ENCODE measurements at regions not wholly inside any gene's neighbourhood (a gene's known extent, or its start where the extent isn't known, plus 50 kb on each side); places are given as distances from the start of the nearest gene placed in this dataset.

- DNase-seq (ENCODE audit: low spot score) = no peak
- intact Hi-C loops (cut with DNase I) = no loop called here
Measured at GRCh38 chr2:188890755-188891154, 83.4 kb upstream of the COL3A1 start.

GRCh38 chr2:188892636-188893035, 81.5 kb upstream of the COL3A1 start:
- intact Hi-C loops (cut with DNase I) = no loop called here

GRCh38 chr2:188893972-188894371, 80.2 kb upstream of the COL3A1 start:
- intact Hi-C loops (cut with DNase I) = no loop called here
- DNase-seq (ENCODE audit: low spot score) = no peak

More at GRCh38 chr2:188892636-188893035, 81.5 kb upstream of the COL3A1 start:
- DNase-seq (ENCODE audit: low spot score) = no peak

- intact Hi-C loops (cut with DNase I) = no loop called here
Measured at GRCh38 chr2:188894979-188895378, 79.2 kb upstream of the COL3A1 start.

GRCh38 chr2:188897096-188897495, 77.1 kb upstream of the COL3A1 start:
- no peak for DNase-seq (ENCODE audit: low spot score)
- intact Hi-C loops (cut with DNase I) = no loop called here

More at GRCh38 chr2:188894979-188895378, 79.2 kb upstream of the COL3A1 start:
- DNase-seq (ENCODE audit: low spot score) = no peak

GRCh38 chr2:188898261-188898660, 75.9 kb upstream of the COL3A1 start:
- intact Hi-C loops (cut with DNase I) = no loop called here

GRCh38 chr2:188902901-188903491, 71.2 kb upstream of the COL3A1 start:
- no peak for DNase-seq (ENCODE audit: low spot score)
- intact Hi-C loops (cut with DNase I) = no loop called here

More at GRCh38 chr2:188898261-188898660, 75.9 kb upstream of the COL3A1 start:
- DNase-seq (ENCODE audit: low spot score) = no peak

- DNase-seq (ENCODE audit: low spot score) = no peak
- intact Hi-C loops (cut with DNase I) = no loop called here
Measured at GRCh38 chr2:188903740-188904139, 70.4 kb upstream of the COL3A1 start.

DNA sequence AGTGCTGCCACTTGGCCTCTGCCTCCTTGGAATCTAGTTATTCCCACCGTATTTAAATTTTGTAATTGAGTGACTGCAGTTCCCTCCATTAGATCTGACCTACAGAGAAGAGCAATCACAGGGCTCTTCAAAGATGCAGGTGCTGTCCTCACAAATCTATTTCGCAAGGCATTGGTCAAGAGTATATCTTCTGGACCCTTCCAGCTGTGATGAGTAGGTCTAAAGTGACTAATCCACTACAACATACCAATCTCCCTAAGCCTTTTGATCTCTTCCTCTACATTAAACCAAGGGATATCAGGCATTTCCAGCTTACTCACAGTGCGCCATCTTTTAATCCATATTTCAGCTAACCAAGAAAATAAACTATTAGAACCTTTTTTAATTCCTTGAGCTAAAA, 65.1 kb upstream of the COL3A1 start:
- intact Hi-C loops (cut with DNase I) = no loop called here
- DNase-seq (ENCODE audit: low spot score) = no peak

- intact Hi-C loops (cut with DNase I) = no loop called here
- no peak for DNase-seq (ENCODE audit: low spot score)
Measured at GRCh38 chr2:188916736-188917135, 57.4 kb upstream of the COL3A1 start.

DNA sequence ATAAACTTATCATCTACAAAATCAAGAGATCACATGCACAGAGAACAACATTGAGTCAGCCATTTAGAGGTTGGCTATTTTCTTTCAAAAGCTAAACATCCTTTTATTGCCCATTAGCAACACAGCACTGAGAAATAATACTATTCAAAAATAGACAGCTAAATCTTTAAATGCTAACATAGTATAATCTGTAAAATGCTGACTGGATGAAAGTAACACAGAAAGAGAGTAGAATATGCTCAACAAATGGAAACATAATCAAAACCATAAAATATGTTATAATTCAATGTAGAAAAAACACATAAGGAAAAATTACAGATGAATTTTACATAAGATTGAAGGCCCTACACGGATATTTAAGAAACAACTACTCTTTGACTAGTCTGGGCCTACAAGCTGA, 56.5 kb upstream of the COL3A1 start:
- intact Hi-C loops (cut with DNase I) = no loop called here
- no peak for DNase-seq (ENCODE audit: low spot score)

- intact Hi-C loops (cut with DNase I) = no loop called here
- DNase-seq (ENCODE audit: low spot score) = no peak
Measured at GRCh38 chr2:188919824-188920223, 54.3 kb upstream of the COL3A1 start.

GRCh38 chr2:188922191-188922590, 52.0 kb upstream of the COL3A1 start:
- DNase-seq (ENCODE audit: low spot score) = no peak
- intact Hi-C loops (cut with DNase I) = no loop called here
